OCI-LY3 (cell line): ENCODE measurements at regions not wholly inside any gene's neighbourhood (a gene's known extent, or its start where the extent isn't known, plus 50 kb on each side); places are given as distances from the start of the nearest gene placed in this dataset.

Experiments
- EZH2phosphoT487 ChIP-seq: fragments of 200-600 bp; shearing (Covaris generic); IDR thresholded peaks from 2 replicates; pipeline ENCODE4 v1.6.1; 2018; ENCODE audit warnings: antibody characterized with exemption, mixed run types, low read depth
- TF ChIP-seq, protein P1 (sequence below): fragments of 200-600, 300-600 bp; sonication (generic); IDR thresholded peaks from 2 replicates; pipeline ENCODE4 v1.5.1; 2014; ENCODE audit warnings: antibody characterized with exemption, low read length, low read depth

DNA sequence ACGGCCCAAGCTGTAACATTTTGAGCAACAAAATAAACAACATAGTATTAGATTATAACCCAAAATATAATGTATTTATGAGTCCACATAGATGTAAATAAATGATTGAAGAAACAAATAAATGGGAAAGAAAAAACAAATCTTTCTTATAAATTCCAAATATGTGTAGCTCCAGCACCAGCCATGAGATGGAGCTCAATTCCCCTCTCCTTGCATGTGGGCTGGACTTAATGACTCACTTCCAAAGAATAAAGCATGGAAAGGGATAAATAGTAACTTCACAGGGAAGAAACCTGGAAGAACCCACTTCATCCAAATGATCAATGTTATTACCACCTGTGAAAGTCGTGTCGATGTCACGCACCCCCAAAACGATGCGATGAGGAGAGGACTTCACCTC lies 158.8 kb downstream of the RPAP3 start:
- TF ChIP-seq, protein P1, sequence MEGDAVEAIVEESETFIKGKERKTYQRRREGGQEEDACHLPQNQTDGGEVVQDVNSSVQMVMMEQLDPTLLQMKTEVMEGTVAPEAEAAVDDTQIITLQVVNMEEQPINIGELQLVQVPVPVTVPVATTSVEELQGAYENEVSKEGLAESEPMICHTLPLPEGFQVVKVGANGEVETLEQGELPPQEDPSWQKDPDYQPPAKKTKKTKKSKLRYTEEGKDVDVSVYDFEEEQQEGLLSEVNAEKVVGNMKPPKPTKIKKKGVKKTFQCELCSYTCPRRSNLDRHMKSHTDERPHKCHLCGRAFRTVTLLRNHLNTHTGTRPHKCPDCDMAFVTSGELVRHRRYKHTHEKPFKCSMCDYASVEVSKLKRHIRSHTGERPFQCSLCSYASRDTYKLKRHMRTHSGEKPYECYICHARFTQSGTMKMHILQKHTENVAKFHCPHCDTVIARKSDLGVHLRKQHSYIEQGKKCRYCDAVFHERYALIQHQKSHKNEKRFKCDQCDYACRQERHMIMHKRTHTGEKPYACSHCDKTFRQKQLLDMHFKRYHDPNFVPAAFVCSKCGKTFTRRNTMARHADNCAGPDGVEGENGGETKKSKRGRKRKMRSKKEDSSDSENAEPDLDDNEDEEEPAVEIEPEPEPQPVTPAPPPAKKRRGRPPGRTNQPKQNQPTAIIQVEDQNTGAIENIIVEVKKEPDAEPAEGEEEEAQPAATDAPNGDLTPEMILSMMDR = peak; percentile 28; the same call in 1 of the 2 replicates
- TF ChIP-seq EZH2phosphoT487 = no peak
